ENCODE measurements at regions not wholly inside any gene's neighbourhood (a gene's known extent, or its start where the extent isn't known, plus 50 kb on each side); places are given as distances from the start of the nearest gene placed in this dataset.
"Not testable (repeated sequence)": the region's sequence is repeated elsewhere in the genome, so short reads cannot be mapped to it uniquely, and the experiment has no call there.

DNA sequence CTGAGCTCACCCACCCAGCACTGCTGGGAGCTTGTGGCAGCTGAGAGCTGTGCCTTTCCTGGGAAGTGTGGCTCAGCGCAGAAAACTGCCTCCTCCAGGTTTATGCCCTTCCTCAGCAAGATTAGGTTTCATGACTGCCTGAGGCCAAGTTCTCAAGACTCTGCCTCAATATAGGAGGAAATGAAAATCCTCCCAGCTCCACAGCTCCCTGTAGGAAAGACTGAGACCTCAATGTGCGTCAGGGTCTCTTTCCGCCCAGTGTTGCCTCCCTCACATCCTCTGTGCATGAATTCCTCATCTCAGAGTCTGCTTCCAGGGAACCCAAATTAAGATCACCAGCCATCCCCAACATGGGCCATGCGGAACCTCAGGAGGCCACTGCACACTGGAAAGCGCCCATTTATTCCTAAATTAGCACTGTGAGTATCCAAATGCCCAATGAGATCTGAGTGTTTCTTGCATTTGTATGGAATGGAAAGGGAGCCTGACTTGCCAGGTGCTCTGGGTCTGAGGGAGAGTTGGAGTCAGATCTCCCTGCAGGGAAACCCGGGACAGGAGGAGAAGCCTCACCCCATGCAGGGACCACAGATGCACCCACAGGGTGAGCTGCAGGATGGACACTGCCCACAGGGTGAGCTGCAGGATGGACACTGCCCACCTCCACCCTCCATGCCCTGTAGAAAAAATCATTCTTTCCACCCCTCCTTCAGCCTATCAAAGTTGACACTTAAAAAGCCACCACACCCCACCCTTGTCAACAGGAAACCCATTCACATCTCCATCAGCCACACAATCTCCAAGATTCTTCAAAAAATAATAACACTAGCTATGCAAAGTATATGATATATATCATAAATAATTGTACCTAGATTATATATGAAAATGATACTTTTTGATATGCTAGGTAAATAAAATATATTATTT lies 97.4 kb upstream of the IGLL5 start:
- Histone ChIP-seq H3K4me1 (ENCODE audit: control insufficient read depth, insufficient read depth, low read length) (no peaks in the 10 kb centered on the region), H3K36me3 (ENCODE audit: insufficient read depth, low read length) (no peaks in the 10 kb centered on the region), H3K4me3 (ENCODE audit: low read length) (no peak overlapping the region), H3K27me3 (ENCODE audit: control insufficient read depth, insufficient read depth, low read length) (peaks cover 11% of the 10 kb centered on the region), H3K9ac (ENCODE audit: low read depth, low read length) (no peak overlapping the region), H3K4me2 (ENCODE audit: low read length) (no peak overlapping the region), H3K9me3 (replicated peaks; ENCODE audit: low read length) (no peaks in the 10 kb centered on the region)

GRCh38 chr22:22791438-22792181 lies 96.0 kb upstream of the IGLL5 start:
- Histone ChIP-seq H3K4me1 (ENCODE audit: control insufficient read depth, insufficient read depth, low read length) (no peaks in the 10 kb centered on the region), H3K4me2 (ENCODE audit: low read length) (no peak overlapping the region), H3K9ac (ENCODE audit: low read depth, low read length) (no peak overlapping the region), H3K36me3 (ENCODE audit: insufficient read depth, low read length) (no peaks in the 10 kb centered on the region), H3K27me3 (ENCODE audit: control insufficient read depth, insufficient read depth, low read length) (peaks cover 6% of the 10 kb centered on the region), H3K4me3 (ENCODE audit: low read length) (no peak overlapping the region), H3K9me3 (replicated peaks; ENCODE audit: low read length) (no peaks in the 10 kb centered on the region)

DNA sequence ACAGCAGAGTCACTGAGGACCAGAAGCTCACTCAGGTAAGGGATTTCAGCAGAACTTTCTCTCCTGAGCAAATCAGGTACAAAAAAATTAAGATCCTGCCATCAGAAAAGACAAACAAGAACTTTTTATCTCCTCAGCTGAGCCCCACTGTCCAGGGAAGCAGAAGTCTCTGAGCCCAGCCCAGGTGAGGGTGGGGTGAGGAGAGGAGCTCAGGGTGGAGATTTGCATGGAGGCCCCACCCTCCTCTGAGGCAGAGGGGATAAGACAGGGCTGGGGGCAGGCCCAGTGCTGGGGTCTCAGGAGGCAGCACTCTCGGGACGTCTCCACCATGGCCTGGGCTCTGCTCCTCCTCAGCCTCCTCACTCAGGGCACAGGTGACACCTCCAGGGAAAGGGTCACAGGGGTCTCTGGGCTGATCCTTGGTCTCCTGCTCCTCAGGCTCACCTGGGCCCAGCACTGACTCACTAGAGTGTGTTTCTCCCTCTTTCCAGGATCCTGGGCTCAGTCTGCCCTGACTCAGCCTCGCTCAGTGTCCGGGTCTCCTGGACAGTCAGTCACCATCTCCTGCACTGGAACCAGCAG lies 95.3 kb upstream of the IGLL5 start:
- not testable (repeated sequence) for H3K9me3 ChIP-seq (replicated peaks; ENCODE audit: low read length); H3K36me3 ChIP-seq (ENCODE audit: insufficient read depth, low read length); H3K4me1 ChIP-seq (ENCODE audit: control insufficient read depth, insufficient read depth, low read length); H3K4me3 ChIP-seq (ENCODE audit: low read length); H3K9ac ChIP-seq (ENCODE audit: low read depth, low read length); H3K4me2 ChIP-seq (ENCODE audit: low read length)
- H3K27me3 ChIP-seq (ENCODE audit: control insufficient read depth, insufficient read depth, low read length), result peaks cover 11% of the 10 kb centered on the region

- H3K4me1 ChIP-seq (ENCODE audit: control insufficient read depth, insufficient read depth, low read length), result not testable (repeated sequence)
Observed at GRCh38 chr22:22795639-22796038, 92.0 kb upstream of the IGLL5 start.

GRCh38 chr22:22796724-22797123 lies 90.9 kb upstream of the IGLL5 start:
- no peaks in the 10 kb centered on the region for H3K4me1 ChIP-seq (ENCODE audit: control insufficient read depth, insufficient read depth, low read length)
- H3K9me3 ChIP-seq (replicated peaks; ENCODE audit: low read length), result no peaks in the 10 kb centered on the region
- peaks cover 33% of the 10 kb centered on the region for H3K27me3 ChIP-seq (ENCODE audit: control insufficient read depth, insufficient read depth, low read length)
- no peaks in the 10 kb centered on the region for H3K36me3 ChIP-seq (ENCODE audit: insufficient read depth, low read length)
- no peak overlapping the region for H3K9ac ChIP-seq (ENCODE audit: low read depth, low read length)
- H3K4me2 ChIP-seq (ENCODE audit: low read length), result no peak overlapping the region
- no peak overlapping the region for H3K4me3 ChIP-seq (ENCODE audit: low read length)

More at GRCh38 chr22:22795639-22796038, 92.0 kb upstream of the IGLL5 start:
- H3K36me3 ChIP-seq (ENCODE audit: insufficient read depth, low read length); H3K4me3 ChIP-seq (ENCODE audit: low read length); H3K9ac ChIP-seq (ENCODE audit: low read depth, low read length); H3K4me2 ChIP-seq (ENCODE audit: low read length); H3K9me3 ChIP-seq (replicated peaks; ENCODE audit: low read length): not testable (repeated sequence)
- H3K27me3 ChIP-seq (ENCODE audit: control insufficient read depth, insufficient read depth, low read length), result peaks cover 25% of the 10 kb centered on the region

DNA sequence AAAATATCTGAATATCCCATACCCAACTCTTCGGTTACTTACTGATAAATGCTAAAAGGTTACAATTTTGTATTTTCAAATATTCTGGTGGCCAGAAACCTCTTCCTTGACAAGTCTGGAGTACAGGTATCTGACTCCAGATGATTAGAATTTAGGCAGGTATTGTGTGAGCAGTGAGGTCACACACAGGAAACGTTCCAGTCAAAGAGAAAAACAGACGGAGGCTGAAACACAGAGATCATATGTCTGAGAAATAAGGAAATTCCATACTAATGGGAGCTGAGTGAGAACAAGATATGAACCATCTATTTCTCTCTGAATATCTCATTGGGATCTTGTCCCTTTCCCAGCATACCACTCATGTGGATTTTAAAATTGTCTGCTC lies 89.4 kb upstream of the IGLL5 start:
- Histone ChIP-seq H3K36me3 (ENCODE audit: insufficient read depth, low read length) (no peaks in the 10 kb centered on the region), H3K9ac (ENCODE audit: low read depth, low read length) (no peak overlapping the region), H3K27me3 (ENCODE audit: control insufficient read depth, insufficient read depth, low read length) (peaks cover 42% of the 10 kb centered on the region), H3K4me1 (ENCODE audit: control insufficient read depth, insufficient read depth, low read length) (no peaks in the 10 kb centered on the region), H3K4me2 (ENCODE audit: low read length) (no peak overlapping the region), H3K4me3 (ENCODE audit: low read length) (no peak overlapping the region), H3K9me3 (replicated peaks; ENCODE audit: low read length) (no peaks in the 10 kb centered on the region)

GRCh38 chr22:22798716-22799115 lies 88.9 kb upstream of the IGLL5 start:
- H3K4me1 ChIP-seq (ENCODE audit: control insufficient read depth, insufficient read depth, low read length), result no peaks in the 10 kb centered on the region
- no peaks in the 10 kb centered on the region for H3K36me3 ChIP-seq (ENCODE audit: insufficient read depth, low read length)
- peaks cover 44% of the 10 kb centered on the region for H3K27me3 ChIP-seq (ENCODE audit: control insufficient read depth, insufficient read depth, low read length)
- no peak overlapping the region for H3K4me3 ChIP-seq (ENCODE audit: low read length)
- no peak overlapping the region for H3K4me2 ChIP-seq (ENCODE audit: low read length)
- H3K9me3 ChIP-seq (replicated peaks; ENCODE audit: low read length), result no peaks in the 10 kb centered on the region
- H3K9ac ChIP-seq (ENCODE audit: low read depth, low read length), result no peak overlapping the region

DNA sequence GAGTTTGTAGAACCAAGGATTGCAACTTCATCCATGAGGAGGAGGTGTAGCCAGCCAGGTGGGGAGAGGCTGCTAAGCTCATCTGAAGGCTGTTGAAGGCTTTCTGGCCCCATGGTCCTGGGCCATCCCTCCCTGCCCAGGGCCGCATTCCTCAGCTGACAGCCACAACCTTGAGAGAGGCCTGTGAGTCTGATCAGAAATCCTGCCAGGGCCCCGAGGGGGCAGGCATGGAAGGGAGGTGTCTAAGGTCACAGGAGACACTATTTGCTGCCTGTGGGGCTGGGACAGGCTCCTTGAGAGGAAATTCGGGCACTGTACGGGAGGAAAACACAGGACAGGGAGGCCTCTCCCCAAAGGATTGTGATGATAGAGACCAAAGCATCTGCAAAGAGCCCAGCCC lies 88.1 kb upstream of the IGLL5 start:
- H3K4me2 ChIP-seq (ENCODE audit: low read length), result no peak overlapping the region
- H3K36me3 ChIP-seq (ENCODE audit: insufficient read depth, low read length), result no peaks in the 10 kb centered on the region
- H3K4me1 ChIP-seq (ENCODE audit: control insufficient read depth, insufficient read depth, low read length), result no peaks in the 10 kb centered on the region
- no peak overlapping the region for H3K9ac ChIP-seq (ENCODE audit: low read depth, low read length)
- no peaks in the 10 kb centered on the region for H3K9me3 ChIP-seq (replicated peaks; ENCODE audit: low read length)
- H3K27me3 ChIP-seq (ENCODE audit: control insufficient read depth, insufficient read depth, low read length), result peaks cover 47% of the 10 kb centered on the region
- H3K4me3 ChIP-seq (ENCODE audit: low read length), result no peak overlapping the region

- Histone ChIP-seq H3K36me3 (ENCODE audit: insufficient read depth, low read length) (no peaks in the 10 kb centered on the region), H3K9ac (ENCODE audit: low read depth, low read length) (no peak overlapping the region), H3K4me2 (ENCODE audit: low read length) (no peak overlapping the region), H3K27me3 (ENCODE audit: control insufficient read depth, insufficient read depth, low read length) (peaks cover 44% of the 10 kb centered on the region), H3K4me3 (ENCODE audit: low read length) (no peak overlapping the region), H3K9me3 (replicated peaks; ENCODE audit: low read length) (no peaks in the 10 kb centered on the region), H3K4me1 (ENCODE audit: control insufficient read depth, insufficient read depth, low read length) (no peaks in the 10 kb centered on the region)
Observed at GRCh38 chr22:22800716-22801115, 86.9 kb upstream of the IGLL5 start.

- H3K9ac ChIP-seq (ENCODE audit: low read depth, low read length), result no peak overlapping the region
- H3K36me3 ChIP-seq (ENCODE audit: insufficient read depth, low read length), result no peaks in the 10 kb centered on the region
- H3K4me3 ChIP-seq (ENCODE audit: low read length), result no peak overlapping the region
- H3K27me3 ChIP-seq (ENCODE audit: control insufficient read depth, insufficient read depth, low read length), result peaks cover 51% of the 10 kb centered on the region
- no peaks in the 10 kb centered on the region for H3K9me3 ChIP-seq (replicated peaks; ENCODE audit: low read length)
- H3K4me2 ChIP-seq (ENCODE audit: low read length), result no peak overlapping the region
- no peaks in the 10 kb centered on the region for H3K4me1 ChIP-seq (ENCODE audit: control insufficient read depth, insufficient read depth, low read length)
Observed at GRCh38 chr22:22802339-22802970, 85.2 kb upstream of the IGLL5 start.

DNA sequence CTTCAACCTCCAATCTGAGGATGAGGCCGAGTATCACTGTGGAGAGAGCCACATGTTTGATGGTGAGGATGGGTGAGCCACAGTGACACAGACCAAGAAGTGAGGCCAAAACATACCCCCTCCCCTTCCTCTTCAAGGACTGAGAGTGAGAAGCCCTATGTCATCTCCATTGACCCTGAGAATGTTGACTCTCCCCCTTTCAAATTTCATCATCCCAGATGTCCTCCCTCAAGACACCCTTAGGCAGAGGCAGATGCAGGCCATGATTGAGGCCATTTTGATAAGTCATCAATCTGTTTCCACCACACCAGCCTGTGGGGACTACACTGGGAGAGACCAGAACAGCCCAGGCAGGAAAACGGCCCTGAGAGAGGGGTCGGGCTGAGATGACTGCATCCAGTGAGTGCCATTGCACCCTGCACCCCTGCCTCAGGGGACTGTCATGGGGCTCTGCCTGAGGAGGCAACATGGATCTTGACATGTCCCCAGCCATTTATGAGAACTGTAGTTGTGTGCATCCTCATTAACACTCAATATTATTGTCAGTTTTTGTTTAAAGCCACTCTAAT lies 84.2 kb upstream of the IGLL5 start:
- H3K27me3 ChIP-seq (ENCODE audit: control insufficient read depth, insufficient read depth, low read length), result peaks cover 53% of the 10 kb centered on the region
- no peaks in the 10 kb centered on the region for H3K4me1 ChIP-seq (ENCODE audit: control insufficient read depth, insufficient read depth, low read length)
- H3K9me3 ChIP-seq (replicated peaks; ENCODE audit: low read length), result no peaks in the 10 kb centered on the region
- H3K4me3 ChIP-seq (ENCODE audit: low read length), result no peak overlapping the region
- no peaks in the 10 kb centered on the region for H3K36me3 ChIP-seq (ENCODE audit: insufficient read depth, low read length)
- H3K9ac ChIP-seq (ENCODE audit: low read depth, low read length), result no peak overlapping the region
- H3K4me2 ChIP-seq (ENCODE audit: low read length), result no peak overlapping the region

Measured in skeletal muscle satellite cell (primary cell).